ENCODE measurements at regions not wholly inside any gene's neighbourhood (a gene's known extent, or its start where the extent isn't known, plus 50 kb on each side); places are given as distances from the start of the nearest gene placed in this dataset.

- H2AFZ ChIP-seq (ENCODE audit: low read depth, low read length, severe bottlenecking), result no peak overlapping the region
- H4K20me1 ChIP-seq (ENCODE audit: low read depth, low read length), result no peaks in the 10 kb centered on the region
- no peaks in the 10 kb centered on the region for H3K9me3 ChIP-seq (ENCODE audit: insufficient read depth, low read length)
- H3K4me2 ChIP-seq (ENCODE audit: low read depth, low read length, poor library complexity, severe bottlenecking), result no peak overlapping the region
- H3K9ac ChIP-seq (ENCODE audit: low read length), result no peak overlapping the region
- H3K9me2 ChIP-seq (replicated peaks; ENCODE audit: insufficient read depth, low read length), result no peaks in the 10 kb centered on the region
- H3K27ac ChIP-seq (ENCODE audit: low read depth, low read length), result no peak overlapping the region
- no peaks in the 10 kb centered on the region for H3K36me3 ChIP-seq (ENCODE audit: low read length)
- no peaks in the 10 kb centered on the region for H3K27me3 ChIP-seq (ENCODE audit: low read length)
- no peak for TF ChIP-seq CTCF (IDR thresholded peaks at IDR 0.05; ENCODE audit: insufficient read depth, low read length, poor library complexity, severe bottlenecking)
- H3K79me2 ChIP-seq (ENCODE audit: insufficient read depth, low read length), result no peaks in the 10 kb centered on the region
- H3K4me3 ChIP-seq (ENCODE audit: insufficient read depth, low read length, poor library complexity, severe bottlenecking), result no peak overlapping the region
- no peaks in the 10 kb centered on the region for H3F3A ChIP-seq (ENCODE audit: insufficient read depth)
These were observed 168.1 kb downstream of the SNAPC1 start for GRCh38 chr14:61930101-61930857.

GRCh38 chr14:61932974-61933373 lies 170.8 kb downstream of the SNAPC1 start:
- TF ChIP-seq EZH2phosphoT487 (conservative IDR thresholded peaks at IDR 0.05; ENCODE audit: low read length), result no peak
- no peak for TF ChIP-seq CTCF (IDR thresholded peaks at IDR 0.05; ENCODE audit: insufficient read depth, low read length, poor library complexity, severe bottlenecking)
- no peak overlapping the region for H3K9ac ChIP-seq (ENCODE audit: low read length)
- no peaks in the 10 kb centered on the region for H4K20me1 ChIP-seq (ENCODE audit: low read depth, low read length)
- H2AFZ ChIP-seq (ENCODE audit: low read depth, low read length, severe bottlenecking), result no peak overlapping the region
- H3F3A ChIP-seq (ENCODE audit: insufficient read depth), result no peaks in the 10 kb centered on the region
- H3K4me3 ChIP-seq (ENCODE audit: insufficient read depth, low read length, poor library complexity, severe bottlenecking), result no peak overlapping the region
- no peaks in the 10 kb centered on the region for H3K36me3 ChIP-seq (ENCODE audit: low read length)
- no peaks in the 10 kb centered on the region for H3K27me3 ChIP-seq (ENCODE audit: low read length)
- H3K9me2 ChIP-seq (replicated peaks; ENCODE audit: insufficient read depth, low read length), result no peaks in the 10 kb centered on the region
- H3K9me3 ChIP-seq (ENCODE audit: insufficient read depth, low read length), result no peaks in the 10 kb centered on the region
- H3K27ac ChIP-seq (ENCODE audit: low read depth, low read length), result no peak overlapping the region
- H3K79me2 ChIP-seq (ENCODE audit: insufficient read depth, low read length), result no peaks in the 10 kb centered on the region
- no peak overlapping the region for H3K4me2 ChIP-seq (ENCODE audit: low read depth, low read length, poor library complexity, severe bottlenecking)

GRCh38 chr14:61934385-61934784 lies 172.2 kb downstream of the SNAPC1 start:
- no peak for TF ChIP-seq CTCF (IDR thresholded peaks at IDR 0.05; ENCODE audit: insufficient read depth, low read length, poor library complexity, severe bottlenecking)
- Histone ChIP-seq H3K9me3 (ENCODE audit: insufficient read depth, low read length) (no peaks in the 10 kb centered on the region), H3K9me2 (replicated peaks; ENCODE audit: insufficient read depth, low read length) (no peaks in the 10 kb centered on the region), H3F3A (ENCODE audit: insufficient read depth) (no peaks in the 10 kb centered on the region), H3K4me3 (ENCODE audit: insufficient read depth, low read length, poor library complexity, severe bottlenecking) (no peak overlapping the region), H3K36me3 (ENCODE audit: low read length) (no peaks in the 10 kb centered on the region), H4K20me1 (ENCODE audit: low read depth, low read length) (no peaks in the 10 kb centered on the region), H3K27ac (ENCODE audit: low read depth, low read length) (no peak overlapping the region), H3K27me3 (ENCODE audit: low read length) (no peaks in the 10 kb centered on the region), H2AFZ (ENCODE audit: low read depth, low read length, severe bottlenecking) (no peak overlapping the region), H3K4me2 (ENCODE audit: low read depth, low read length, poor library complexity, severe bottlenecking) (no peak overlapping the region), H3K9ac (ENCODE audit: low read length) (no peak overlapping the region), H3K79me2 (ENCODE audit: insufficient read depth, low read length) (no peaks in the 10 kb centered on the region)

Measured in SU-DHL-6 (cell line).